ENCODE measurements at regions not wholly inside any gene's neighbourhood (a gene's known extent, or its start where the extent isn't known, plus 50 kb on each side); places are given as distances from the start of the nearest gene placed in this dataset.
"Not testable (repeated sequence)": the region's sequence is repeated elsewhere in the genome, so short reads cannot be mapped to it uniquely, and the experiment has no call there.

- H3K27ac ChIP-seq (ENCODE audit: low read depth, low read length): no peak overlapping the region
- H3K9ac ChIP-seq (ENCODE audit: low read length): no peak overlapping the region
- no peaks in the 10 kb centered on the region for H3K27me3 ChIP-seq (ENCODE audit: control insufficient read depth in 1 of 2, insufficient read depth in 2 of 2, low read length in 2 of 2)
- H3K4me1 ChIP-seq (ENCODE audit: insufficient read depth, low read length): no peaks in the 10 kb centered on the region
- no peaks in the 10 kb centered on the region for H3K9me3 ChIP-seq (ENCODE audit: low read length)
- no peaks in the 10 kb centered on the region for H3K36me3 ChIP-seq (ENCODE audit: insufficient read depth, low read length)
- no peak overlapping the region for H3K4me3 ChIP-seq (ENCODE audit: low read depth in 1 of 2, low read length in 2 of 2)
Measured at GRCh38 chr1:195876792-195877191, 731.4 kb downstream of the KCNT2 start.

GRCh38 chr1:195872376-195872775 is 735.9 kb downstream of the KCNT2 start:
- Histone ChIP-seq H3K9ac (ENCODE audit: low read length) (no peak overlapping the region), H3K27me3 (ENCODE audit: control insufficient read depth in 1 of 2, insufficient read depth in 2 of 2, low read length in 2 of 2) (no peaks in the 10 kb centered on the region), H3K4me1 (ENCODE audit: insufficient read depth, low read length) (no peaks in the 10 kb centered on the region), H3K36me3 (ENCODE audit: insufficient read depth, low read length) (no peaks in the 10 kb centered on the region), H3K9me3 (ENCODE audit: low read length) (no peaks in the 10 kb centered on the region), H3K27ac (ENCODE audit: low read depth, low read length) (no peak overlapping the region), H3K4me3 (ENCODE audit: low read depth in 1 of 2, low read length in 2 of 2) (no peak overlapping the region)

- H3K27ac ChIP-seq (ENCODE audit: low read depth, low read length): no peak overlapping the region
- H3K9me3 ChIP-seq (ENCODE audit: low read length): no peaks in the 10 kb centered on the region
- H3K27me3 ChIP-seq (ENCODE audit: control insufficient read depth in 1 of 2, insufficient read depth in 2 of 2, low read length in 2 of 2): no peaks in the 10 kb centered on the region
- H3K4me1 ChIP-seq (ENCODE audit: insufficient read depth, low read length): no peaks in the 10 kb centered on the region
- no peaks in the 10 kb centered on the region for H3K36me3 ChIP-seq (ENCODE audit: insufficient read depth, low read length)
- H3K9ac ChIP-seq (ENCODE audit: low read length): no peak overlapping the region
- no peak overlapping the region for H3K4me3 ChIP-seq (ENCODE audit: low read depth in 1 of 2, low read length in 2 of 2)
Measured at GRCh38 chr1:195867638-195868037, 740.6 kb downstream of the KCNT2 start.

GRCh38 chr1:195866781-195867222 is 741.4 kb downstream of the KCNT2 start:
- H3K27me3 ChIP-seq (ENCODE audit: control insufficient read depth in 1 of 2, insufficient read depth in 2 of 2, low read length in 2 of 2): no peaks in the 10 kb centered on the region
- no peaks in the 10 kb centered on the region for H3K36me3 ChIP-seq (ENCODE audit: insufficient read depth, low read length)
- no peak overlapping the region for H3K27ac ChIP-seq (ENCODE audit: low read depth, low read length)
- no peaks in the 10 kb centered on the region for H3K4me1 ChIP-seq (ENCODE audit: insufficient read depth, low read length)
- no peak overlapping the region for H3K9ac ChIP-seq (ENCODE audit: low read length)
- no peak overlapping the region for H3K4me3 ChIP-seq (ENCODE audit: low read depth in 1 of 2, low read length in 2 of 2)
- H3K9me3 ChIP-seq (ENCODE audit: low read length): no peaks in the 10 kb centered on the region

GRCh38 chr1:195866091-195866780 is 742.0 kb downstream of the KCNT2 start:
- no peak overlapping the region for H3K27ac ChIP-seq (ENCODE audit: low read depth, low read length)
- H3K9ac ChIP-seq (ENCODE audit: low read length): no peak overlapping the region
- no peaks in the 10 kb centered on the region for H3K36me3 ChIP-seq (ENCODE audit: insufficient read depth, low read length)
- H3K9me3 ChIP-seq (ENCODE audit: low read length): no peaks in the 10 kb centered on the region
- no peaks in the 10 kb centered on the region for H3K27me3 ChIP-seq (ENCODE audit: control insufficient read depth in 1 of 2, insufficient read depth in 2 of 2, low read length in 2 of 2)
- H3K4me3 ChIP-seq (ENCODE audit: low read depth in 1 of 2, low read length in 2 of 2): no peak overlapping the region
- H3K4me1 ChIP-seq (ENCODE audit: insufficient read depth, low read length): no peaks in the 10 kb centered on the region

GRCh38 chr1:195851804-195852203 is 756.4 kb downstream of the KCNT2 start:
- no peak overlapping the region for H3K27ac ChIP-seq (ENCODE audit: low read depth, low read length)
- no peaks in the 10 kb centered on the region for H3K4me1 ChIP-seq (ENCODE audit: insufficient read depth, low read length)
- no peaks in the 10 kb centered on the region for H3K36me3 ChIP-seq (ENCODE audit: insufficient read depth, low read length)
- no peak overlapping the region for H3K9ac ChIP-seq (ENCODE audit: low read length)
- no peaks in the 10 kb centered on the region for H3K27me3 ChIP-seq (ENCODE audit: control insufficient read depth in 1 of 2, insufficient read depth in 2 of 2, low read length in 2 of 2)
- no peak overlapping the region for H3K4me3 ChIP-seq (ENCODE audit: low read depth in 1 of 2, low read length in 2 of 2)
- no peaks in the 10 kb centered on the region for H3K9me3 ChIP-seq (ENCODE audit: low read length)

- Histone ChIP-seq H3K4me1 (ENCODE audit: insufficient read depth, low read length) (no peaks in the 10 kb centered on the region), H3K36me3 (ENCODE audit: insufficient read depth, low read length) (no peaks in the 10 kb centered on the region), H3K9me3 (ENCODE audit: low read length) (no peaks in the 10 kb centered on the region), H3K4me3 (ENCODE audit: low read depth in 1 of 2, low read length in 2 of 2) (no peak overlapping the region), H3K9ac (ENCODE audit: low read length) (no peak overlapping the region), H3K27me3 (ENCODE audit: control insufficient read depth in 1 of 2, insufficient read depth in 2 of 2, low read length in 2 of 2) (no peaks in the 10 kb centered on the region), H3K27ac (ENCODE audit: low read depth, low read length) (no peak overlapping the region)
Measured at GRCh38 chr1:195851016-195851601, 757.1 kb downstream of the KCNT2 start.

- no peaks in the 10 kb centered on the region for H3K27me3 ChIP-seq (ENCODE audit: control insufficient read depth in 1 of 2, insufficient read depth in 2 of 2, low read length in 2 of 2)
- H3K9me3 ChIP-seq (ENCODE audit: low read length): no peaks in the 10 kb centered on the region
- no peak overlapping the region for H3K27ac ChIP-seq (ENCODE audit: low read depth, low read length)
- H3K4me1 ChIP-seq (ENCODE audit: insufficient read depth, low read length): no peaks in the 10 kb centered on the region
- H3K9ac ChIP-seq (ENCODE audit: low read length): no peak overlapping the region
- no peak overlapping the region for H3K4me3 ChIP-seq (ENCODE audit: low read depth in 1 of 2, low read length in 2 of 2)
- no peaks in the 10 kb centered on the region for H3K36me3 ChIP-seq (ENCODE audit: insufficient read depth, low read length)
Measured at GRCh38 chr1:195849180-195849579, 759.1 kb downstream of the KCNT2 start.

- not testable (repeated sequence) for H3K4me1 ChIP-seq (ENCODE audit: insufficient read depth, low read length); H3K9me3 ChIP-seq (ENCODE audit: low read length); H3K9ac ChIP-seq (ENCODE audit: low read length); H3K27me3 ChIP-seq (ENCODE audit: control insufficient read depth in 1 of 2, insufficient read depth in 2 of 2, low read length in 2 of 2); H3K4me3 ChIP-seq (ENCODE audit: low read depth in 1 of 2, low read length in 2 of 2); H3K36me3 ChIP-seq (ENCODE audit: insufficient read depth, low read length); H3K27ac ChIP-seq (ENCODE audit: low read depth, low read length)
Measured at GRCh38 chr1:195847957-195848875, 760.0 kb downstream of the KCNT2 start.

- no peaks in the 10 kb centered on the region for H3K36me3 ChIP-seq (ENCODE audit: insufficient read depth, low read length)
- no peak overlapping the region for H3K27ac ChIP-seq (ENCODE audit: low read depth, low read length)
Measured at GRCh38 chr1:195831789-195832188, 776.5 kb downstream of the KCNT2 start.

GRCh38 chr1:195828325-195828724 is 779.9 kb downstream of the KCNT2 start:
- Histone ChIP-seq H3K9me3 (ENCODE audit: low read length) (no peaks in the 10 kb centered on the region), H3K4me3 (ENCODE audit: low read depth in 1 of 2, low read length in 2 of 2) (no peak overlapping the region), H3K9ac (ENCODE audit: low read length) (no peak overlapping the region), H3K27me3 (ENCODE audit: control insufficient read depth in 1 of 2, insufficient read depth in 2 of 2, low read length in 2 of 2) (no peaks in the 10 kb centered on the region), H3K36me3 (ENCODE audit: insufficient read depth, low read length) (no peaks in the 10 kb centered on the region), H3K4me1 (ENCODE audit: insufficient read depth, low read length) (no peaks in the 10 kb centered on the region), H3K27ac (ENCODE audit: low read depth, low read length) (no peak overlapping the region)

More at GRCh38 chr1:195831789-195832188, 776.5 kb downstream of the KCNT2 start:
- Histone ChIP-seq H3K4me3 (ENCODE audit: low read depth in 1 of 2, low read length in 2 of 2) (no peak overlapping the region), H3K9me3 (ENCODE audit: low read length) (no peaks in the 10 kb centered on the region), H3K4me1 (ENCODE audit: insufficient read depth, low read length) (no peaks in the 10 kb centered on the region), H3K9ac (ENCODE audit: low read length) (no peak overlapping the region), H3K27me3 (ENCODE audit: control insufficient read depth in 1 of 2, insufficient read depth in 2 of 2, low read length in 2 of 2) (no peaks in the 10 kb centered on the region)

All from muscle layer of colon (tissue), 2 donors.